ENCODE measurements at regions not wholly inside any gene's neighbourhood (a gene's known extent, or its start where the extent isn't known, plus 50 kb on each side); places are given as distances from the start of the nearest gene placed in this dataset.

DNA sequence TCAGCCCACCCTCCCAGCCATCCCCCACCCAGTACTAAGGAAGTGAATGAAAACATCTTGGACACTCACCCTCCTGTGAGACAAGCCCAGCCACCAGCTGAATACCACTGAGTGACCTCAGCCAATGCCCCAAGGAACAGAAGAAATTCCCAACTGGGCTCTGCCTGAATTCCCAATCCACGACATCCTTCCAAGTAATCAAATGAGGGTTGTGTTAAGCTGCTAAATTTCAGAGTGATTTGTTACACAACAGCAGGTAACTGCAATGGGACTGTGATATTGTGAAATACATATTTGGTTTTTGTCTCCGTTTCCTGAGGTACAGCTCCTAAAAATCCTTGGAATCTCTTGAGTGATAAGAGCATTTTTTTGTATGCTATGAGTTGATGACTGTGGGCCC, 578.7 kb upstream of the CDH11 start:
- TF ChIP-seq, protein P1, sequence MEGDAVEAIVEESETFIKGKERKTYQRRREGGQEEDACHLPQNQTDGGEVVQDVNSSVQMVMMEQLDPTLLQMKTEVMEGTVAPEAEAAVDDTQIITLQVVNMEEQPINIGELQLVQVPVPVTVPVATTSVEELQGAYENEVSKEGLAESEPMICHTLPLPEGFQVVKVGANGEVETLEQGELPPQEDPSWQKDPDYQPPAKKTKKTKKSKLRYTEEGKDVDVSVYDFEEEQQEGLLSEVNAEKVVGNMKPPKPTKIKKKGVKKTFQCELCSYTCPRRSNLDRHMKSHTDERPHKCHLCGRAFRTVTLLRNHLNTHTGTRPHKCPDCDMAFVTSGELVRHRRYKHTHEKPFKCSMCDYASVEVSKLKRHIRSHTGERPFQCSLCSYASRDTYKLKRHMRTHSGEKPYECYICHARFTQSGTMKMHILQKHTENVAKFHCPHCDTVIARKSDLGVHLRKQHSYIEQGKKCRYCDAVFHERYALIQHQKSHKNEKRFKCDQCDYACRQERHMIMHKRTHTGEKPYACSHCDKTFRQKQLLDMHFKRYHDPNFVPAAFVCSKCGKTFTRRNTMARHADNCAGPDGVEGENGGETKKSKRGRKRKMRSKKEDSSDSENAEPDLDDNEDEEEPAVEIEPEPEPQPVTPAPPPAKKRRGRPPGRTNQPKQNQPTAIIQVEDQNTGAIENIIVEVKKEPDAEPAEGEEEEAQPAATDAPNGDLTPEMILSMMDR (IDR thresholded peaks at IDR 0.05) = no peak
- no peak for TF ChIP-seq POLR2A (IDR thresholded peaks at IDR 0.05)
